Fibroblast of pulmonary artery (primary cell): ENCODE measurements at regions not wholly inside any gene's neighbourhood (a gene's known extent, or its start where the extent isn't known, plus 50 kb on each side); places are given as distances from the start of the nearest gene placed in this dataset.
A peak's percentile ranks its signal among the peaks of the same experiment; 100 is the strongest.
"Not testable (repeated sequence)": the region's sequence is repeated elsewhere in the genome, so short reads cannot be mapped to it uniquely, and the experiment has no call there.

ENCODE experiments used
- DNase-seq: peaks from one replicate; pipeline ENCODE4 v3.0.0-alpha.2; 2010; ENCODE audit warnings: low read depth
- H3K4me3 ChIP-seq: replicated peaks from 2 replicates; pipeline ENCODE4 v1.5.1; 2011; ENCODE audit warnings: low read depth, mild to moderate bottlenecking, control low read depth, low read length, moderate library complexity
- TF ChIP-seq, protein P1 (sequence below): IDR thresholded peaks from 2 replicates; pipeline ENCODE4 v1.5.1; 2011; ENCODE audit warnings: mild to moderate bottlenecking, control low read depth, low read length, inconsistent platforms; ENCODE audit errors: missing control alignments

DNA sequence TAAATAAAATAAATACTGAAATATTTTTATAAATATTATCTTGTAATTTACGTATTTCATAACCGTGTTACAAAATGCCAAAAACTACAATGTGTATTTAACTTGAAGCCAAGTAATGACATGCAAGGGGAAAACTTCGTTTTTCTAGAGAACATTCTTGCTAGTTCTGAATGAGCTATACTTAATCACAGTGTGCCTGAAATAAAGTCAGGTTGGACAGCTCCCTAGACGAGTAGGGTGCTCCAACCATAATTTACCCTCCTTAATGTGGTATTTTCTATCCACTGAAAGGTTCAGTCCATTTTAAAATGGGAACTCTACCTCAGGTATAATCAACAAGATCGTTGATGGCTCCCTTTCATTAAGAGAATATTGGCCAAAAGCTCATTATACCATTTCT is 194.5 kb upstream of the AHR start:
- peak; percentile 25 for DNase-seq
- TF ChIP-seq, protein P1, sequence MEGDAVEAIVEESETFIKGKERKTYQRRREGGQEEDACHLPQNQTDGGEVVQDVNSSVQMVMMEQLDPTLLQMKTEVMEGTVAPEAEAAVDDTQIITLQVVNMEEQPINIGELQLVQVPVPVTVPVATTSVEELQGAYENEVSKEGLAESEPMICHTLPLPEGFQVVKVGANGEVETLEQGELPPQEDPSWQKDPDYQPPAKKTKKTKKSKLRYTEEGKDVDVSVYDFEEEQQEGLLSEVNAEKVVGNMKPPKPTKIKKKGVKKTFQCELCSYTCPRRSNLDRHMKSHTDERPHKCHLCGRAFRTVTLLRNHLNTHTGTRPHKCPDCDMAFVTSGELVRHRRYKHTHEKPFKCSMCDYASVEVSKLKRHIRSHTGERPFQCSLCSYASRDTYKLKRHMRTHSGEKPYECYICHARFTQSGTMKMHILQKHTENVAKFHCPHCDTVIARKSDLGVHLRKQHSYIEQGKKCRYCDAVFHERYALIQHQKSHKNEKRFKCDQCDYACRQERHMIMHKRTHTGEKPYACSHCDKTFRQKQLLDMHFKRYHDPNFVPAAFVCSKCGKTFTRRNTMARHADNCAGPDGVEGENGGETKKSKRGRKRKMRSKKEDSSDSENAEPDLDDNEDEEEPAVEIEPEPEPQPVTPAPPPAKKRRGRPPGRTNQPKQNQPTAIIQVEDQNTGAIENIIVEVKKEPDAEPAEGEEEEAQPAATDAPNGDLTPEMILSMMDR = no peak
- no peak overlapping the region for H3K4me3 ChIP-seq

DNA sequence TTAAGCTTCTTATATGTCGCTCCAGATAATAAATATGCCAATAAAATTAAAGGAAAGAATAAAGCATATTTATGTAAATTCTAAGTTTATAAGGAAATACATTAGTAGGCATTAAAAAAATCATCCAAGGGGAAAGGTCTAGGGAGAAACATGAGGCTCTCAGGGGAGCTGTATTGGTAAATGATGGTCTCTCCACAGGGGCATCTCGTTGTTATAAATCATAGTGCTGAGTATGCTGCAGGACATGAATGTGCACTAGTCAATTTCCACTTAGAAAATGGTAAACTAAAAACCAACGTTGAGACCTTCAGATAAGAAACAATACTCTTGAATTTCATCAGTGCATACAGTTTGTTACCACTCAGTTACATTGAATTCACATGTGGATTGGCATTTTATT is 194.0 kb upstream of the AHR start:
- no peak for DNase-seq
- TF ChIP-seq, protein P1 = no peak
- no peak overlapping the region for H3K4me3 ChIP-seq

DNA sequence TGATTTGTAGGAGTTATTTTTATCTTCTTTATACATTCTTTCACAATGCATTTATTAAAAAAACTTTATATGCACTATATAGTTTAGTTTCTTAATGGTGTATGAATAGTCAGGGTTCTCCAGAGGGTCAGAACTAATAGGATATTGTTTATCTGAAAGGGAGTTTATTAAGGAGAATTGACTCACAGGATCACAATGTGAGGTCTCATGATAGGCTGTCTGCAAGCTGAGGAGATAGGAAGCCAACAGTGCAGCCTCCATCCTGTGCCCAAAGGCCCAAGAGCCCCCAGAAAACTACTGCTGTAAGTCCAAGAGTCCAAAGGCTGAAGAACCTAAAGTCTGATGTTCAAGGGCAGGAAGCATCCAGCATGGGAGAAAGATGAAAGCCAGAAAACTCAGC is 192.8 kb upstream of the AHR start:
- TF ChIP-seq, protein P1 = no peak
- peak; percentile 36 for DNase-seq
- H3K4me3 ChIP-seq = no peak overlapping the region

DNA sequence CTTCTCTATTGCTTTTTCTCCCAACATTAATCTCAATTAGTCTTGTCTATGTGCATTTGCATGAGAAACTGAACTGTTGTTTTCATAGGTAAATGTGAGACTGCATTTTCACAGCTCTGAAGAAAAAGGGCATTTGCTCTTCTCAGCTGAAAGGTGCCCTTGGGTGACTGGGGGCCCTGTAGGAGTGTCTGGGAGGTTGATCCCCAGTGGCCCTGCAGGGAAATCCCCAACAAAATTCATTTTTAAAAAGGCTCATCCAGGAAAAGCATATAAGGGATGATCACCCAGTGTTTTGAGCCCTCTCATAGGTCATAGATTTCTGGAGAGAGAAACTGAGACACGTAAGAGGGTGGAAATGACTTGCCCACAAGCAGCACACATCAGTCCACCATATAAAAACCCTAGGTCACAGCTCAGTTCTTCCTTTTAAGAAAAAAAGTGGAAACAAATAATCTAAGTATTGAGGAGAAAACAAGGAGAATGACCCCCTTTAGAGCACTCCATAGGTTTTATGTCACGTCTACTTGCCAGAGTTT is 190.3 kb upstream of the AHR start:
- H3K4me3 ChIP-seq = no peak overlapping the region
- TF ChIP-seq, protein P1 = no peak

DNA sequence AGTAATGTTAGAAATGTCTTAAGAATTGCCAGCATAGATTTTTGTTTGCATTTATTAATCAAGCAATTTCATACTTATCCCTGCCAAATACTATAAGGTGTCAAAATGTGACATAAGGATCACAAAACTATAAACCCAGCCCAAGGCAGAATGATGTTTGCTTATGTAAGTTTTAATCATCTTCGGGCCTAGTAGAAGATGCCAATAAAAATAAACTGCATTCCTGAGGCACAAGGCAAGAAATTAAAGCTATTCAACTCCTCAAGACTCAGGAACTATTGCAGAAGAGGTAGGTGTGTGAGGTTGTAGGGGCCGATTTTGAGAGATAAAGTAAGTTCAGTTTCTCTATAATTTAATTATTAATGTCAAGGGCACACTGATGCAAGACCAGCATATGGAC is 189.4 kb upstream of the AHR start:
- peak; percentile 60 for DNase-seq
- no peak overlapping the region for H3K4me3 ChIP-seq
- TF ChIP-seq, protein P1 = no peak

More for the DNA sequence above, 190.3 kb upstream of the AHR start:
- DNase-seq = no peak

DNA sequence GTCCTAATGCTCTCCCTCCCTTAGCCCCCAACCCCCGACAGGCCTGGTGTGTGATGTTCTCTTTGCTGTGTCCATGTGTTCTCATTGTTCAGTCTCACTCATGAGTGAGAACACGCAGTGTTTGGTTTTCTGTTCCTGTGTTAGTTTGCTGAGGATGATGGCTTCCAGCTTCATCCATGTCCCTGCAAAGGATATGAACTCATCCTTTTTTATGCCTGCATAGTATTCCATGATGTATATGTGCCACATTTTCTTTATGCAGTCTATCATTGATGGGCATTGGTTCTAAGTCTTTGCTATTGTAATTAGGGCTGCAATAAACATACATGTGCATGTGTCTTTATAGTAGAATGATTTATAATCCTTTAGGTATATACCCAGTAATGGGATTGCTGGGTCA is 184.7 kb upstream of the AHR start:
- DNase-seq, H3K4me3 ChIP-seq: not testable (repeated sequence)

DNA sequence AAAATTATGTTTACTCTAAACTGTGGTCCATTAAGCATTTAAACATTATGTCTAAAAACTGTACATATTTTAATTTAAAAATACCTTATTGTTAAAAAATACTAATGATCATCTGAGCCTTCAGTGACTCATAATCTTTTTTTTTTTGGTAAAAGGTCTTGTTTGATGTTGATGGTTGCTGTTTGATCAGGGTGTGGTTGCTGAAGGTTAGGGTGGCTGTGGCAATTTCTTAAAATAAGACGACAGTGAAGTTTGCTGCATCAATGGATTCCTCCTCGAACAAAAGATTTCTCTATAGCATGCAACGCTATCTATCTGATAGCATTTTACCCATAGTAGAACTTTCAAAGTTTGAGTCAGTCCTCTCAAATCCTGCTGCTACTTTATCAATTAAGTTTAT is 180.0 kb upstream of the AHR start:
- TF ChIP-seq, protein P1 = no peak
- no peak for DNase-seq
- no peak overlapping the region for H3K4me3 ChIP-seq
